ENCODE measurements at regions not wholly inside any gene's neighbourhood (a gene's known extent, or its start where the extent isn't known, plus 50 kb on each side); places are given as distances from the start of the nearest gene placed in this dataset.
"Not testable (repeated sequence)": the region's sequence is repeated elsewhere in the genome, so short reads cannot be mapped to it uniquely, and the experiment has no call there.

- intact Hi-C loops (cut with micrococcal nuclease): no loop called here
- no TSS peak for BruUV-seq (replicated peaks)
- no peaks in the 10 kb centered on the region for H4K20me1 ChIP-seq (replicated peaks; ENCODE audit: control insufficient read depth, extremely low read depth, insufficient read depth, low read length)
- CTCF ChIA-PET: no interaction called here
- TF ChIP-seq, protein P1, sequence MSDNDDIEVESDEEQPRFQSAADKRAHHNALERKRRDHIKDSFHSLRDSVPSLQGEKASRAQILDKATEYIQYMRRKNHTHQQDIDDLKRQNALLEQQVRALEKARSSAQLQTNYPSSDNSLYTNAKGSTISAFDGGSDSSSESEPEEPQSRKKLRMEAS (IDR thresholded peaks at IDR 0.05; ENCODE audit: insufficient read depth, insufficient read length): no peak
- no peak for TF ChIP-seq JUN (IDR thresholded peaks at IDR 0.05; ENCODE audit: borderline replicate concordance, insufficient read depth, insufficient read length, low read depth)
- no peak for TF ChIP-seq POLR2AphosphoS5 (IDR thresholded peaks at IDR 0.05; ENCODE audit: insufficient read depth, low read depth, low read length)
- no peak for TF ChIP-seq FOS (IDR thresholded peaks at IDR 0.05; ENCODE audit: borderline replicate concordance, insufficient read depth, low read length)
- TF ChIP-seq POLR2A (IDR thresholded peaks at IDR 0.05; ENCODE audit: low read depth, low read length): no peak
- TF ChIP-seq MYC (IDR thresholded peaks at IDR 0.05; ENCODE audit: low read depth, low read length): no peak
- no peak for TF ChIP-seq EZH2 (IDR thresholded peaks at IDR 0.05; ENCODE audit: borderline replicate concordance, low read depth, low read length, severe bottlenecking)
- TF ChIP-seq, protein P2, sequence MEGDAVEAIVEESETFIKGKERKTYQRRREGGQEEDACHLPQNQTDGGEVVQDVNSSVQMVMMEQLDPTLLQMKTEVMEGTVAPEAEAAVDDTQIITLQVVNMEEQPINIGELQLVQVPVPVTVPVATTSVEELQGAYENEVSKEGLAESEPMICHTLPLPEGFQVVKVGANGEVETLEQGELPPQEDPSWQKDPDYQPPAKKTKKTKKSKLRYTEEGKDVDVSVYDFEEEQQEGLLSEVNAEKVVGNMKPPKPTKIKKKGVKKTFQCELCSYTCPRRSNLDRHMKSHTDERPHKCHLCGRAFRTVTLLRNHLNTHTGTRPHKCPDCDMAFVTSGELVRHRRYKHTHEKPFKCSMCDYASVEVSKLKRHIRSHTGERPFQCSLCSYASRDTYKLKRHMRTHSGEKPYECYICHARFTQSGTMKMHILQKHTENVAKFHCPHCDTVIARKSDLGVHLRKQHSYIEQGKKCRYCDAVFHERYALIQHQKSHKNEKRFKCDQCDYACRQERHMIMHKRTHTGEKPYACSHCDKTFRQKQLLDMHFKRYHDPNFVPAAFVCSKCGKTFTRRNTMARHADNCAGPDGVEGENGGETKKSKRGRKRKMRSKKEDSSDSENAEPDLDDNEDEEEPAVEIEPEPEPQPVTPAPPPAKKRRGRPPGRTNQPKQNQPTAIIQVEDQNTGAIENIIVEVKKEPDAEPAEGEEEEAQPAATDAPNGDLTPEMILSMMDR (IDR thresholded peaks at IDR 0.05; ENCODE audit: extremely low read depth in 1 of 2, insufficient read depth in 1 of 2, low read depth in 1 of 2, low read length in 2 of 2): no peak
- no peaks in the 10 kb centered on the region for H3K27me3 ChIP-seq (ENCODE audit: control insufficient read depth in 2 of 2, insufficient read depth in 2 of 2, low read length in 2 of 2)
- no peak overlapping the region for H3K4me2 ChIP-seq (ENCODE audit: insufficient read depth, low read length)
- no peak for DNase-seq (ENCODE audit: low read depth, low spot score)
- H3K27ac ChIP-seq (ENCODE audit: insufficient read depth, low read depth, low read length): no peak overlapping the region
- H3K36me3 ChIP-seq (ENCODE audit: control insufficient read depth in 2 of 2, extremely low read depth in 1 of 2, insufficient read depth in 2 of 2, low read length in 2 of 2): no peaks in the 10 kb centered on the region
- POLR2A ChIA-PET: no interaction called here
- H3K9ac ChIP-seq (replicated peaks; ENCODE audit: extremely low read depth, insufficient read depth, low read length): no peak overlapping the region
- H3K9me1 ChIP-seq (replicated peaks; ENCODE audit: control insufficient read depth, extremely low read depth, insufficient read depth, low read length): no peaks in the 10 kb centered on the region
- H3K4me3 ChIP-seq (replicated peaks in 1 of 3; ENCODE audit: insufficient read depth in 1 of 3, low read depth in 1 of 3, low read length in 3 of 3): no peak overlapping the region
- dilution Hi-C loops (cut with MboI; ENCODE audit: extremely low pct_ligation_motif_present, low sequenced_read_pairs): no loop called here
- no peak for FAIRE-seq
- H2AFZ ChIP-seq (ENCODE audit: low read depth, low read length): no peak overlapping the region
- H3K4me1 ChIP-seq (ENCODE audit: control insufficient read depth, extremely low read depth, insufficient read depth, low read length): no peaks in the 10 kb centered on the region
- H3K79me2 ChIP-seq (ENCODE audit: control insufficient read depth, insufficient read depth, low read length): no peaks in the 10 kb centered on the region
- no peaks in the 10 kb centered on the region for H3K9me3 ChIP-seq (replicated peaks; ENCODE audit: control insufficient read depth, insufficient read depth, low read length)
These were observed 379.1 kb downstream of the GALC start for GRCh38 chr14:87613881-87614280.

- H2AFZ ChIP-seq (ENCODE audit: low read depth, low read length); dilution Hi-C loops (cut with MboI; ENCODE audit: extremely low pct_ligation_motif_present, low sequenced_read_pairs); H4K20me1 ChIP-seq (replicated peaks; ENCODE audit: control insufficient read depth, extremely low read depth, insufficient read depth, low read length); H3K9me1 ChIP-seq (replicated peaks; ENCODE audit: control insufficient read depth, extremely low read depth, insufficient read depth, low read length); H3K4me1 ChIP-seq (ENCODE audit: control insufficient read depth, extremely low read depth, insufficient read depth, low read length); H3K9ac ChIP-seq (replicated peaks; ENCODE audit: extremely low read depth, insufficient read depth, low read length); H3K36me3 ChIP-seq (ENCODE audit: control insufficient read depth in 2 of 2, extremely low read depth in 1 of 2, insufficient read depth in 2 of 2, low read length in 2 of 2); H3K9me3 ChIP-seq (replicated peaks; ENCODE audit: control insufficient read depth, insufficient read depth, low read length); CTCF ChIA-PET; H3K27ac ChIP-seq (ENCODE audit: insufficient read depth, low read depth, low read length); FAIRE-seq; BruUV-seq (replicated peaks); POLR2A ChIA-PET; H3K27me3 ChIP-seq (ENCODE audit: control insufficient read depth in 2 of 2, insufficient read depth in 2 of 2, low read length in 2 of 2); H3K4me2 ChIP-seq (ENCODE audit: insufficient read depth, low read length); intact Hi-C loops (cut with micrococcal nuclease); H3K4me3 ChIP-seq (replicated peaks in 1 of 3; ENCODE audit: insufficient read depth in 1 of 3, low read depth in 1 of 3, low read length in 3 of 3); H3K79me2 ChIP-seq (ENCODE audit: control insufficient read depth, insufficient read depth, low read length); DNase-seq (ENCODE audit: low read depth, low spot score): not testable (repeated sequence)
These were observed 385.9 kb downstream of the GALC start for GRCh38 chr14:87607056-87607455.
